ENCODE measurements at regions not wholly inside any gene's neighbourhood (a gene's known extent, or its start where the extent isn't known, plus 50 kb on each side); places are given as distances from the start of the nearest gene placed in this dataset.

GRCh38 chr22:44634426-44635321 lies 67.3 kb upstream of the PRR5 start:
- H3K4me3 ChIP-seq: no peak overlapping the region
- no peak for TF ChIP-seq CTCF (IDR thresholded peaks at IDR 0.05)
- no peak for TF ChIP-seq POLR2AphosphoS5 (IDR thresholded peaks at IDR 0.05; ENCODE audit: insufficient read depth in 1 of 2, low read depth in 1 of 2)
- TF ChIP-seq POLR2A (IDR thresholded peaks at IDR 0.05): no peak
- H3K9me3 ChIP-seq: no peaks in the 10 kb centered on the region
- H3K27me3 ChIP-seq: no peaks in the 10 kb centered on the region
- peaks cover 11% of the 10 kb centered on the region for H3K4me1 ChIP-seq
- no peaks in the 10 kb centered on the region for H3K36me3 ChIP-seq
- no peak overlapping the region for H3K27ac ChIP-seq
- no peak for DNase-seq (ENCODE audit: extremely low spot score in 2 of 2)
- intact Hi-C loops (cut with DNase I): no loop called here

GRCh38 chr22:44633647-44634046 lies 68.4 kb upstream of the PRR5 start:
- intact Hi-C loops (cut with DNase I): no loop called here
- H3K27ac ChIP-seq: no peak overlapping the region
- no peak for DNase-seq (ENCODE audit: extremely low spot score in 2 of 2)
- no peaks in the 10 kb centered on the region for H3K27me3 ChIP-seq
- H3K4me3 ChIP-seq: no peak overlapping the region
- no peaks in the 10 kb centered on the region for H3K9me3 ChIP-seq
- TF ChIP-seq POLR2A (IDR thresholded peaks at IDR 0.05): no peak
- no peak for TF ChIP-seq CTCF (IDR thresholded peaks at IDR 0.05)
- no peak for TF ChIP-seq POLR2AphosphoS5 (IDR thresholded peaks at IDR 0.05; ENCODE audit: insufficient read depth in 1 of 2, low read depth in 1 of 2)
- H3K4me1 ChIP-seq: peaks cover under 1% of the 10 kb centered on the region
- no peaks in the 10 kb centered on the region for H3K36me3 ChIP-seq

GRCh38 chr22:44632541-44633396 lies 69.2 kb upstream of the PRR5 start:
- Histone ChIP-seq H3K9me3 (no peaks in the 10 kb centered on the region), H3K27ac (no peak overlapping the region), H3K4me3 (no peak overlapping the region), H3K4me1 (no peaks in the 10 kb centered on the region), H3K27me3 (no peaks in the 10 kb centered on the region), H3K36me3 (no peaks in the 10 kb centered on the region)
- TF ChIP-seq CTCF (IDR thresholded peaks at IDR 0.05) (no peak), POLR2A (IDR thresholded peaks at IDR 0.05) (no peak), POLR2AphosphoS5 (IDR thresholded peaks at IDR 0.05; ENCODE audit: insufficient read depth in 1 of 2, low read depth in 1 of 2) (no peak)
- DNase-seq (ENCODE audit: extremely low spot score in 2 of 2): no peak
- intact Hi-C loops (cut with DNase I): no loop called here

GRCh38 chr22:44630826-44631225 lies 71.2 kb upstream of the PRR5 start:
- DNase-seq (ENCODE audit: extremely low spot score in 2 of 2): no peak
- H3K27ac ChIP-seq: no peak overlapping the region
- H3K27me3 ChIP-seq: no peaks in the 10 kb centered on the region
- H3K36me3 ChIP-seq: no peaks in the 10 kb centered on the region
- H3K4me1 ChIP-seq: no peaks in the 10 kb centered on the region
- TF ChIP-seq POLR2A (IDR thresholded peaks at IDR 0.05): no peak
- TF ChIP-seq POLR2AphosphoS5 (IDR thresholded peaks at IDR 0.05; ENCODE audit: insufficient read depth in 1 of 2, low read depth in 1 of 2): no peak
- no peak for TF ChIP-seq CTCF (IDR thresholded peaks at IDR 0.05)
- intact Hi-C loops (cut with DNase I): no loop called here
- no peaks in the 10 kb centered on the region for H3K9me3 ChIP-seq
- H3K4me3 ChIP-seq: no peak overlapping the region
